ENCODE measurements at regions not wholly inside any gene's neighbourhood (a gene's known extent, or its start where the extent isn't known, plus 50 kb on each side); places are given as distances from the start of the nearest gene placed in this dataset.

- Histone ChIP-seq H3K27me3 (replicated peaks in 1 of 4; ENCODE audit: control insufficient read depth in 3 of 4, extremely low read depth in 1 of 4, insufficient read depth in 3 of 4, low read length in 3 of 4) (peaks cover 0 to 18% (median 12%) of the 10 kb centered on the region in 4 experiments; a peak in 5 of 7 replicates), H3K4me3 (ENCODE audit: extremely low read depth in 1 of 4, insufficient read depth in 2 of 4, low read depth in 3 of 4, low read length in 4 of 4) (no peak overlapping the region), H4K8ac (ENCODE audit: extremely low read depth, insufficient read depth, low read length) (no peak overlapping the region), H3K4me1 (replicated peaks in 1 of 4; ENCODE audit: control insufficient read depth in 3 of 4, insufficient read depth in 4 of 4, low read length in 3 of 4) (peaks cover 10 to 19% (median 12%) of the 10 kb centered on the region in 4 experiments), H3K27ac (ENCODE audit: low read depth, low read length) (no peak overlapping the region), H4K5ac (ENCODE audit: insufficient read length, low read depth, low read length) (no peak overlapping the region), H3K18ac (ENCODE audit: extremely low read depth, low read length) (no peak overlapping the region), H3K4me2 (ENCODE audit: insufficient read depth in 1 of 2, low read depth in 2 of 2, low read length in 2 of 2) (no peak overlapping the region), H3K9ac (replicated peaks in 1 of 4; ENCODE audit: extremely low read depth in 1 of 4, low read depth in 3 of 4, low read length in 3 of 4) (no peak overlapping the region), H3K23ac (ENCODE audit: insufficient read length) (no peak overlapping the region), H4K91ac (replicated peaks; ENCODE audit: insufficient read length, low read length) (no peak overlapping the region), H4K20me1 (replicated peaks in 1 of 2; ENCODE audit: control insufficient read depth in 1 of 2, insufficient read depth in 2 of 2, low read length in 2 of 2) (no peaks in the 10 kb centered on the region), H3K79me2 (ENCODE audit: control insufficient read depth in 1 of 2, insufficient read depth in 2 of 2, low read length in 2 of 2) (no peaks in the 10 kb centered on the region), H2BK5ac (ENCODE audit: low read depth, low read length) (no peak overlapping the region), H3K9me3 (ENCODE audit: insufficient read depth in 2 of 2, low read depth in 1 of 2, low read length in 1 of 2) (peaks cover 0 to 2% of the 10 kb centered on the region in 2 experiments; a peak in 1 of 4 replicates), H3K79me1 (ENCODE audit: low read depth, low read length) (no peaks in the 10 kb centered on the region), H3K56ac (replicated peaks; ENCODE audit: insufficient read length, low read depth, low read length) (no peak overlapping the region), H3K23me2 (ENCODE audit: low read depth, low read length) (no peaks in the 10 kb centered on the region), H3K4ac (replicated peaks; ENCODE audit: insufficient read length, low read depth, low read length) (no peak overlapping the region), H2AK5ac (ENCODE audit: low read depth, low read length) (no peak overlapping the region), H2BK15ac (ENCODE audit: low read length) (no peak overlapping the region), H2BK120ac (replicated peaks; ENCODE audit: low read depth, low read length) (no peak overlapping the region), H3K14ac (ENCODE audit: insufficient read length) (no peak overlapping the region), H3K36me3 (ENCODE audit: control insufficient read depth in 2 of 4, insufficient read depth in 4 of 4, low read length in 3 of 4) (no peaks in the 10 kb centered on the region), H2BK12ac (ENCODE audit: low read depth, low read length) (no peak overlapping the region), H2AFZ (ENCODE audit: low read length) (no peak overlapping the region), H2BK20ac (ENCODE audit: low read length) (0 out of 2 replicates have a peak overlapping the region, but pooled peaks have one; percentile 3)
- FAIRE-seq (no peak), DNase-seq (ENCODE audit: low read depth in 1 of 2, low spot score in 2 of 2) (peak in 1 of 2 experiments; percentile 31)
- 94% methylated on average over 20 of the region's 20 CpGs; no CpG with 5 or more reads in 1 of the 2 experiments for WGBS, 2 experiments (ENCODE audit: extremely low coverage in 1 of 2, insufficient coverage in 1 of 2, insufficient read length in 1 of 2, insufficient replicate concordance in 2 of 2, low coverage in 1 of 2, low lambda C conversion rate in 2 of 2, missing lambda C conversion rate in 1 of 2)
- POLR2A ChIA-PET (ENCODE audit: partially characterized antibody): no interaction called here
- CTCF ChIA-PET (ENCODE audit: partially characterized antibody): interaction anchor here (0.8 to 1.5 kb wide), 3 partner anchors 10 to 545 kb away, joined by 3 to 5 read pairs (median 3); no protein-coding TSS in a partner anchor
- no peak for TF ChIP-seq SIN3A (conservative IDR thresholded peaks at IDR 0.05 in 1 of 2, IDR thresholded peaks at IDR 0.05 in 1 of 2; ENCODE audit: low read depth in 1 of 2, low read length in 2 of 2)
- TF ChIP-seq FOSL1 (IDR thresholded peaks at IDR 0.05; ENCODE audit: insufficient read depth, low read depth, low read length): no peak
- TF ChIP-seq YY1 (IDR thresholded peaks at IDR 0.05; ENCODE audit: low read depth, low read length): no peak
- TF ChIP-seq CBX5 (IDR thresholded peaks at IDR 0.05; ENCODE audit: low read depth, low read length): no peak
- no peak for TF ChIP-seq BCL11A (IDR thresholded peaks at IDR 0.05; ENCODE audit: low read depth in 2 of 2, low read length in 2 of 2)
- no peak for TF ChIP-seq NANOG (IDR thresholded peaks at IDR 0.05; ENCODE audit: insufficient read depth, low read depth, low read length, poor library complexity, severe bottlenecking)
- TF ChIP-seq TAF1 (IDR thresholded peaks at IDR 0.05; ENCODE audit: low read depth, low read length): no peak
- no peak for TF ChIP-seq RNF2 (IDR thresholded peaks at IDR 0.05; ENCODE audit: borderline replicate concordance, low read depth, low read length, missing control alignments, poor library complexity, severe bottlenecking)
Measured at GRCh38 chr3:193771011-193771652, 178.1 kb downstream of the OPA1 start.

All from H1 (cell line).